Gastrocnemius medialis (tissue), 4 donors: ENCODE measurements at regions not wholly inside any gene's neighbourhood (a gene's known extent, or its start where the extent isn't known, plus 50 kb on each side); places are given as distances from the start of the nearest gene placed in this dataset.

ENCODE experiments used
- CTCF ChIP-seq, 5 experiments: fragments of 450-650 bp in 3 of 5; fragments of 200-600 bp in 2 of 5; sonication (generic) in 2 of 5; IDR thresholded peaks in 4 of 5; conservative IDR thresholded peaks in 1 of 5; 1 replicate in 4 of 5; 2 replicates in 1 of 5; pipeline ENCODE4 v1.5.1; 2016 to 2019; ENCODE audit warnings: antibody characterized with exemption in 5 of 5, mild to moderate bottlenecking in 3 of 5, moderate library complexity in 3 of 5
- POLR2A ChIP-seq, 2 donors: fragments of 450-650 bp; IDR thresholded peaks; one replicate each; pipeline ENCODE4 v1.6.1; 2017; ENCODE audit warnings: antibody characterized with exemption in 2 of 2, mild to moderate bottlenecking in 2 of 2, moderate library complexity in 2 of 2

- TF ChIP-seq POLR2A (IDR thresholded peaks at IDR 0.05) (no peak), CTCF (IDR thresholded peaks at IDR 0.05 in 4 of 5, conservative IDR thresholded peaks at IDR 0.05 in 1 of 5) (no peak)
Observed at GRCh38 chr3:135784557-135784956, 181.0 kb upstream of the PPP2R3A start.
